DND-41 (cell line): ENCODE measurements at regions not wholly inside any gene's neighbourhood (a gene's known extent, or its start where the extent isn't known, plus 50 kb on each side); places are given as distances from the start of the nearest gene placed in this dataset.

Source experiments
- CTCF ChIP-seq: IDR thresholded peaks from 2 replicates; pipeline ENCODE4 v1.5.1; 2012; ENCODE audit warnings: borderline replicate concordance, low read length, moderate library complexity, mild to moderate bottlenecking; ENCODE audit not compliant: poor library complexity, severe bottlenecking; ENCODE audit errors: extremely low read depth
- EZH2 ChIP-seq: IDR thresholded peaks from 3 replicates; pipeline ENCODE4 v1.6.1; 2012; ENCODE audit warnings: borderline replicate concordance, low read depth, mild to moderate bottlenecking, moderate library complexity, low read length, inconsistent platforms; ENCODE audit not compliant: severe bottlenecking

GRCh38 chrY:18951657-18952435, 178.3 kb upstream of the HSFY2 start:
- TF ChIP-seq CTCF (no peak), EZH2 (no peak)
